DMS 273 (cell line): ENCODE measurements at regions not wholly inside any gene's neighbourhood (a gene's known extent, or its start where the extent isn't known, plus 50 kb on each side); places are given as distances from the start of the nearest gene placed in this dataset.

Source experiments
- DNase-seq: peaks from one replicate; lab custom pipeline; 2025; ENCODE audit not compliant: unreplicated experiment; lab: John Stamatoyannopoulos, UW

DNA sequence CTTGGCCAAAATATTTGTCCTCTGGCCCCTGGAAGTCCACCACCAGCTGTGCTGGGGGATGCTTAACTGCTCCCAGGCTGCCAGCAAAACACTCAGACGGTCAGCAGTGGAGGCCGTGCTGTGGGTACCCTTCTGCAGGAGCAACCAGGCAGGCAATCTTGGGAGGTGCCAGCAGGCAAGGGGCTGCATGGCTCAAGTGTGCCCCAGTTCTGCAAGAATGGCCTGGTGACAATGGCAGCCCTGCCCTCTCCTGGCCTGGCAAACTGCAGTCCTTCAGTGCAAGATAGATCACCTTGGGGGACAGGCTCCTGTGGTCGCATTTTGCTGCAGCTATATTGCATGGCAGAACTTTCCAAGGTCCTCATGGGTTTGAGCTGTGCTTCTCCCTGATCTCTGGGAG, 728.3 kb downstream of the TMTC2 start:
- DNase-seq: no peak

DNA sequence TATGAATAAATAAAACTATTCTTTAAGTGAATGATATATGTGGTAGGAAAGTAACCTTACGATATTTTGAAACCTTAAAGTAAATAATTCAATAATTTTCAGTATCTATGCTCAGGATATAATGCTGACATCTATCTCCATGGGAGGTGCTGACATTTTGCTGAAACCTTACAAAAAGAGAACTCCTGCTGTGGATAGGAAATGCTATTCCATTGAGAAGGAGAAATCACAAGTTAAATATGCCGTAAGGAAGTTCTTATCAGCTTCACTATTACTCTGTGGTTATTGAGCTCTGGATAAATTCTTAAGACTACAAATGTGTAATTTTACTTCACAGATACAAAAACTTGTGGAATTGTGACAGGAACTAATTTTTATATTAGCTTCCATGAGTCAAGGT, 722.1 kb downstream of the TMTC2 start:
- no peak for DNase-seq

GRCh38 chr12:83408146-83408545, 721.4 kb downstream of the TMTC2 start:
- DNase-seq: no peak

- DNase-seq: no peak
These were observed 717.8 kb downstream of the TMTC2 start for GRCh38 chr12:83404521-83404920.

DNA sequence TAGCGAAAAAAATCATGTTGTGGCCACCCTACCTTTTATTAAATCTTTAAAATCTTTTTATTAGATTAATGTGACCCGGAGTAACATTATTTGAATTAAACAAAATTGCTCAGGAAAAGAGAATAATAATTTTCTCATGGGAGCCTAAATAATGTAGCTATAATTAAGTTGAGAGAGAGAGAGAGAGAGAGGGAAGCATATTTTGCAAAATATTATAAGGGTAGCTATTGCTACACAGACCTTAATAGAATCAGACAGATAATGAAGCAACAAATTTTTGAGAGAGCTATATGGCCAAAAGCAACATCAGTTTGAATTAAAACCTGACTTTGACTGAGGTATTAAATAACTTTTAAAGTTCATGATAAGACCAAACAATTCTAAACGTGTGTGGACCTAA, 703.5 kb downstream of the TMTC2 start:
- DNase-seq: no peak

DNA sequence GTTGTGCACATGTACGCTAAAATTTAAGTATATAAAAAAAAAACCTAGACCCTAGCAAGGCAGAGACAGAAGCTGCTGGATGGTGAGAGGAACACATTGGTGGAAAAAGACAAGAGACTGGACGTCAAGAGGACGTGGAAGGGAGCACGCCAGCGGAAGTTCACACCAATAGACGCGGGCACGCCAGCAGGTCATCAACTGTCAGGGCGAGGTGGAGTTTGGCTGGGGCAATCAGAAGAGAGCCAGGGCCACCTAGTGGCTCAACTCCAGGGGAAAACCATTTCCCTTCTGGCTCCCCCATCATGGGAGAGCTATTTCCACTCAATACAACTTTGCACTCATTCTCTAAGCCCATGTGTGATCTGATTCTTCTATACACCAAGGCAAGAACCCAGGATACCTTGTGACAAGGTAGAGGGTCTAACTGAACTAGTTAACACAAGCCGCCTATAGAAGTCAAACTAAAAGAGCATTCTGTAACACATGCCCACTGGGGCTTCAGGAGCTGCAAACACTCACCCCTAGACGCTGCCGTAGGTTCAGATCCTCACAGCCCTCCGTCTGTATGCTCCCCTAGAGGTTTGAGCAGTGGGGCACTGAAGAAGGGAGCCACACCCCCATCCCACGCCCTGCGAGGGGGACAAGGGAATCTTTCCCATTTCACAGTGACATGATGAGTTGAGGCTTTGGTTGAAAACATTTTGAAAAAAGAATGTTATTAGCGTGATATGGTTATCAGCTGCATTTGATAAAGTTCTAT, 702.7 kb downstream of the TMTC2 start:
- DNase-seq: no peak

DNA sequence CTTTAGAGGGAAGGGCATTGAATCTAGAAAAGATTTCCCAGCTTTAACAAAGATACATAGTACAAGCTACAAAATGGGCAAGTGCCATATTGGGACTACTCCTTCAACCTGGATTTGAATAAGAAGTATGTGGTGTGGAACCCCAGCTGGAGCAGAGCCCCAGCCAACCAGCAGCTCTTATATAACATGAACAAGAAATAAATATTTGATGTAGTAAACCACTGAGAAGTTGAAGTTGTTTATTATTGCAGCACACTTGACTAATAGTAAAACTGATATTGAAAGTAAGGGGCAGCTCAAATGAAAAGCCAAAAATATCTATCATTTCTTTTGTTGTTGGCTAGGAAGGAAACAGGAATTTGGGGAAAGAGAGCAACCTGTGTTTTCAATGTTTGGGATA, 701.8 kb downstream of the TMTC2 start:
- DNase-seq: no peak

DNA sequence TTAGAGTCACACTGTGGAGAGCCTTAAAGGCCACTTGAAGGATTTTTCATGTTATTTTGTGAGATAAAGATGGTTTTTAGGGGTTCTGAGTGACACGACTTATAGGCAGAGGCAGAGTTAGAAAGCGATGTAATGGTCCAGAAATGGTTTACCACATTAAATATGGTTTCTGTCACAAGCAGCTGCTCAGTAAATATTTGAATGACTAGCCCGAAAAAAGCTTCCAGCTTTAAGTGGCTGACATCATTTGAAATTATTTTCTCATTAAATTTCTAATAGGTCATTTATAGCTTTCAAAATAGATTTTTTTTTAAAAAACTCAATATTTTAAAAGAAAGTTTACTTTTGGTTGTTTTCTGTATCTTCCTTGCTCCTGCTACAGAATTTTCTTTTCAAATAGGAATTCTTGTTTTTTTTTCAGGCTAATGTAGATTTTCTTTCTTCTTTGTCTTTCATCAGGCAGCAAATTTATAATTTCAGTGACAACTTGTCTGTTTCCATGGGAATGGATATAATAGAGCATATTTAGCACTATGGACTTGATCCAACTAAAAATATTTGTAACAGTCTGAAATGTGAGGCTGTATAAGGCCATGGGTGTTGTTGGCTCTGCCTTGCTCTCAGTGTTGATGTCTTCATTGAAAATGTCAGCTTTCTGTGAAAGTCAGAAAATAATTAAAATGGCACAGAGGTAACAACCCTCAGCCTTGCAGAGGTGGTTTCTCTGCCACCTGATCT, 700.0 kb downstream of the TMTC2 start:
- DNase-seq: no peak

- DNase-seq: no peak
These were observed 691.6 kb downstream of the TMTC2 start for GRCh38 chr12:83378186-83378727.

DNA sequence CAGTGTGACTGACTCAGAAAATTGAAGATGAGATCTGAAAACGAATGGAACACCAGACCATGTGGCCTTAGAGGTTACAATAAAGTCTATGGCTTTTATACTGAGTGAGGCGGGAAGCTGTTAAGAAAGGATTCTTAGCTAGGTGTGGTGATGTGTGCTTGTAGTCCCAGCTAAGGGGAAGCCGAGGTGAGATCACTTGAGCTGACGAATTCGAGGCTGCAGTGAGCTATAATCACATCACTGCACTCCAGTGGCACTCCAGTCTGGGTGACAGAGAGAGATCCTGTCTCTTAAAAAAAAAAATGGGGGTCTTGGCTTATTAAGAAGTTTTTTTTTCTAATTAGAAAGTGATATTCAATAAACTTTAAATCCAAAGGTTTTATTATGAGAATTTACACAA, 678.6 kb downstream of the TMTC2 start:
- no peak for DNase-seq

DNA sequence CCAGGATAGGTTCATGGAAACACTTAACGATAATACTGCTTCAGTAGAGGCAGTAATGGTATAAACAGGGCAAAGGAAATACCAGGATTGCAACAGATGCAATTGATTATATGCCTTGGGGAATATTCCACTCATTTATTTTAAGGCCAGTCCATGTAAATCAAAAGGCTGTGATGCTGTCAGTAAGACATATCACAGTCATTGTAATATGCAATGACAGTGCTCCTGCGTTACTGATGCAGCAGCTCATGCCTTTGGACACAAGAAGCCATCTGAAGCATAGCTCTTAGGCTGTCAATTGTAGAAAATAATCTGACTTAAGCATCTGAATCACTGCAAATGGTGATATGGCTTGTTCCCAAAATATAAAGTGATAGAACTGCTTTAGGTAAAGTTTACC, 674.8 kb downstream of the TMTC2 start:
- DNase-seq: no peak

- no peak for DNase-seq
These were observed 674.4 kb downstream of the TMTC2 start for GRCh38 chr12:83361071-83361470.

DNA sequence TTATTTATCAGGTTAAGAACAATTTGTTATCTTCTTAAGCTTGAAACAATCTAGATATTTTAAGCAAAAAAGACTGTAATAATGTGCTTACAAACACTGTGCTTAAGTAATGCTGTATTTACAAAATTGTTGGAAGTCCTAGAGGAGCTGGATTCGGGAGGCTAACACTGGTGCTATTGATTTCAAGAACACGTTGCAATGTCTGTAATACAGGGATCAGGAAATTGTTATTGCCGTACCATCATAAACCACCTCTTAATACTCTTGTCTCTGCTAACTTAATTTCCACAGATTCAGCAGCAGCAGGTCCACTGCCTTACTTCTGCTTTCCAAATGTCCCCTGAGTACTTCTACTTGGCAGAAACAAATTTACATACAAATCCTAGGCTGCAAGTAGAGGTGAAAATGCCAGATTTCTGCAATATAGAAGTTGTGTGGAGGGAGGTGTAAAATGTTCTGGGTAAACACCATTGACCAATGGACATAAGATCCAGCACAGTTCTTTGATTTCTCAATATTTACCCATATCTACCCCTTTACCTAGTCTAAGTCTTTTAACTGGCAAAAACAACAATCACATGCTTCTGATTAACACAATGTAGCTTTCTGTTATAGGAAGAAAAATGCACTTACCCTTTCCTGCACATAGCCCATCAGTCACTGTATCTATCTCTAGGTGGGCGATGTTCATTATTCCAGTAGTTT, 663.4 kb downstream of the TMTC2 start:
- no peak for DNase-seq

- DNase-seq: no peak
These were observed 659.6 kb downstream of the TMTC2 start for GRCh38 chr12:83346333-83346732.

DNA sequence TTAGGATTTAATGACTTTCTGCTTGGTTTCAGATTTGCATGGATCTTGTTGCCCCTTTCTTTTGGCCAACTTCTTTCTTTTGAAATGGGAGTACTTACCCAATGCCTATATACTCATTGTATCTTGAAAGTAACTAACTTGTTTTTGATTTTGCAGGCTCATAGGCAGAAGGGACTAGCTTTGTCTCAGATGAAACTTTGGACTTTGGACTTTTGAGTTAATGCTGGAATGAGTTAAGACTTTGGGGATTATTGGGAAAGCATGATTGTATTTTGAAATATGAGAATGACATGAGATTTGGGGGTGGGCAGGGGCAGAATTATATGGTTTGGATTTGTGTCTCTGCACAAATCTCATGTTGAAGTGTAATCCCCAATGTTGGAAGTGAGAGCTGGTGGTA, 657.1 kb downstream of the TMTC2 start:
- no peak for DNase-seq

GRCh38 chr12:83335748-83336147, 649.0 kb downstream of the TMTC2 start:
- DNase-seq: no peak

DNA sequence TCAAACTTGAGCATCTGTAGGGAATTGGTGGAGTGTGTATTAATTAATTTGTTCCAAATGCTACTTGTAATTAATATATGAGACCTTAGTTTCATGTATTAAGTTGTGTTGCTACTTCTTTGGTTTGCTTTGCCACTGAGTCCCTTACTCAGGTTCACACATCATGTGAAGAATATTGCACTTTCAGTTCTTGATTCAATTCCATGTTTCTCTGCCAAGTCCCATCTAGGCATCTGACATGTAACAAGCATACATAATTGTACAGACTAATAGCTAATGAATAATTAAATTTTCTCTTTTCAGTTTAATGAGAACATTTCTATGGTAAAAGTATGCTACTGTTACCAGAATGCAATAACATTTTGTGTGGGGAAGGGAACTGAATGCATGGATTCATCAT, 640.0 kb downstream of the TMTC2 start:
- no peak for DNase-seq

DNA sequence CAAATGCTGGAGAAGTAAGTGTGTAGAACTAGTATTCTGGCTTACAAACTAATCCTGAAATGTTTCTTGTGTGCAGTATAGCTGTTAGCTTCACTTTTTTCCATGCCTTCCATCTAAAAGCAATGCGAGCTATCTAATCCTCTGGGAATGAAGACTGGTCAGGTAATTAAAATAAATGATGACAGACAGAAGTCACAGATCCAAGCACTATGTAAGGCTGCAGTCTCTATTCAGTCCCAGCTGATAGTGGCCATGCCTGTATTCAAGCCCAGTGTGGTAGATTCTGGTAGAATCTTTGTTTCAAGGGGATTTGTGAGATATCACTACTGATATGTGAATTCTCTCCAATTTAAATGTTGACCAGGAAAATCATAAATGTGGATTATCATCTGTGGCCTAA, 637.2 kb downstream of the TMTC2 start:
- DNase-seq: no peak

- peak; percentile 3 for DNase-seq
These were observed 636.1 kb downstream of the TMTC2 start for GRCh38 chr12:83322809-83323208.

- no peak for DNase-seq
These were observed 635.3 kb downstream of the TMTC2 start for GRCh38 chr12:83321971-83322370.

DNA sequence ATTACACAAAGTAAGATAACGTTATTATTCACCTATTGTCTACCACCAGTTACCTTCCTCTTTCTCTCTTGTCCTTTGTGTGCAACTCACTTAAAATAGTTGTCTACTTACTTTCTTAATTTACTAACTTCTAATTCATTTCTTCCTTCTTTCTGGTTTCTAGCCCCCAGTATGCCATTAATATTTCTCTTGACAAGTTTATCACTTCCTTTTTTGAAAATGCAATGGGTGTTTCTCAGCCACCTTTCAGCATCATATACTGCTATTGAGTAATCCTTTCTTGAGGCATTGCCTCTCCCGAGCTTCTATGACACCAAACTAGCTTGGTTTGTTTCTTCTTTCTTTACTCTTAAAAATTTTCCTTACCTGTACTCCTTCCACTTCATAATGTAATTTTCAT, 633.6 kb downstream of the TMTC2 start:
- no peak for DNase-seq
